ENCODE measurements at regions not wholly inside any gene's neighbourhood (a gene's known extent, or its start where the extent isn't known, plus 50 kb on each side); places are given as distances from the start of the nearest gene placed in this dataset.

DNA sequence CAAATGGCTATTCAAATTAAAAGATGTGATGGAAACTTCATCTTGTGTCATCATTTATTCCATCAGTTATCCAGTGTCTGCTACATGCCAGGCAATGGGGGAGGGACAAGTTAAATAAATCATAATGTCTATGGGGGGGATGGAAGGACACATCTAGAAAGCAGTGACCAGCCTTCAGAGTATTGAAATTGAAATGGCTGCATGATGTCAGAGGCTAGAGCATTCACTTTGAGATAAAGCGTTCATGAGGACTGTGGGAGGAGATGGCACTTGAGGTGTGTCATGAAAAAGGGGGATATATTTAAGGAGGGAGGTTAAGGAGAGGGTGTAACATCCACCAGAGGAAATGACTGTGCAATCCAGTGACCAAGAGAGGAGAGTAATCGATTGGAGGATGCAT lies 50.6 kb downstream of the SLIT2 start:
- H3K4me3 ChIP-seq = no peak overlapping the region
- no peaks in the 10 kb centered on the region for H3K27me3 ChIP-seq
- no peak for TF ChIP-seq POLR2A (IDR thresholded peaks at IDR 0.05)
- TF ChIP-seq EP300 (IDR thresholded peaks at IDR 0.05) = no peak
- no peak for TF ChIP-seq POLR2AphosphoS5 (IDR thresholded peaks at IDR 0.05)
- TF ChIP-seq, protein P1, sequence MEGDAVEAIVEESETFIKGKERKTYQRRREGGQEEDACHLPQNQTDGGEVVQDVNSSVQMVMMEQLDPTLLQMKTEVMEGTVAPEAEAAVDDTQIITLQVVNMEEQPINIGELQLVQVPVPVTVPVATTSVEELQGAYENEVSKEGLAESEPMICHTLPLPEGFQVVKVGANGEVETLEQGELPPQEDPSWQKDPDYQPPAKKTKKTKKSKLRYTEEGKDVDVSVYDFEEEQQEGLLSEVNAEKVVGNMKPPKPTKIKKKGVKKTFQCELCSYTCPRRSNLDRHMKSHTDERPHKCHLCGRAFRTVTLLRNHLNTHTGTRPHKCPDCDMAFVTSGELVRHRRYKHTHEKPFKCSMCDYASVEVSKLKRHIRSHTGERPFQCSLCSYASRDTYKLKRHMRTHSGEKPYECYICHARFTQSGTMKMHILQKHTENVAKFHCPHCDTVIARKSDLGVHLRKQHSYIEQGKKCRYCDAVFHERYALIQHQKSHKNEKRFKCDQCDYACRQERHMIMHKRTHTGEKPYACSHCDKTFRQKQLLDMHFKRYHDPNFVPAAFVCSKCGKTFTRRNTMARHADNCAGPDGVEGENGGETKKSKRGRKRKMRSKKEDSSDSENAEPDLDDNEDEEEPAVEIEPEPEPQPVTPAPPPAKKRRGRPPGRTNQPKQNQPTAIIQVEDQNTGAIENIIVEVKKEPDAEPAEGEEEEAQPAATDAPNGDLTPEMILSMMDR (IDR thresholded peaks at IDR 0.05) = no peak
- no peaks in the 10 kb centered on the region for H3K36me3 ChIP-seq
- H3K9me3 ChIP-seq = no peaks in the 10 kb centered on the region
- no peak for DNase-seq (ENCODE audit: low spot score in 2 of 2)
- H3K4me1 ChIP-seq = no peaks in the 10 kb centered on the region
- no peak overlapping the region for H3K27ac ChIP-seq
- 86% methylated on average over 2 of the region's 2 CpGs for WGBS

DNA sequence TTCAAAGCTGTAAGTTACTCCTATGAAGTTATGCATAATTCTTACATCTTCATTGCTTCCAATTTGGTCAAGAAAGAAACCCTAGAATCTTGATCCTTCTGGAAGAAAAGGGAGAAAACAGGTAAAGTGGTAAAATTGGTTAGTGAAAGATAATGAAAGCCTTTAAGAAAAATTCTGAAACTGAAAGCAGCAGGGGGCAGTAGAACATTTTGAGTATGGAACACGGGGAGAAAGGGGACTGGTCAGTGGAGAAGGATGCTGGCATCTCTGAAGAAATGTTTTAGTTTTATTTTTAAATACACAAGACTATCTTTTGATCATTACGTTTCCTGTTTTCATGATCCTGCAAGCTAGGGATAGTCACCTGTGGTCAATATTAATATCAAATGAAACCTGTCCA lies 54.3 kb downstream of the SLIT2 start:
- 57% methylated on average over 2 of the region's 2 CpGs for WGBS
- no peaks in the 10 kb centered on the region for H3K4me1 ChIP-seq
- DNase-seq (ENCODE audit: low spot score in 2 of 2) = no peak
- TF ChIP-seq POLR2A (IDR thresholded peaks at IDR 0.05) (no peak), EP300 (IDR thresholded peaks at IDR 0.05) (no peak), POLR2AphosphoS5 (IDR thresholded peaks at IDR 0.05) (no peak)
- TF ChIP-seq, protein P1 (IDR thresholded peaks at IDR 0.05) = no peak
- no peaks in the 10 kb centered on the region for H3K9me3 ChIP-seq
- no peaks in the 10 kb centered on the region for H3K36me3 ChIP-seq
- no peak overlapping the region for H3K27ac ChIP-seq
- H3K4me3 ChIP-seq = no peak overlapping the region
- H3K27me3 ChIP-seq = no peaks in the 10 kb centered on the region

DNA sequence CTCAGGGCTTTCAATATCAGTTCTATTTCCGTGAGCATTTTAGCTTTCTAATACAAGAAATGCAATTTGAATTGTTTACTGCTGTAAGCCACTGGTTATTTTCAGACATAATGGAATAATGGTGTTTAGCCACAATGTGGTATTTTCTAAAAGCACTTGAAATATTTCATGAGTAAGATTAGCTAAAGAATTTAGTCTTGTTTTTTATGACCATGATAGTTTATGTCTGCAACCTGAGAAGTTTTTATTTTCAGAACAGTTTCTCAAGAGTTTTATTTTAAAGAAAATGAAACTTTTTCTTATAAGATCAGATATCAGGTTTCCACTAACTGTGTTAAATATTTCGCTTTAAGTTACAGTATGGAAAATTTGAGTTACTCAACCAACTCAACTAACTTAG lies 60.2 kb downstream of the SLIT2 start:
- Histone ChIP-seq H3K4me3 (no peak overlapping the region), H3K36me3 (no peaks in the 10 kb centered on the region), H3K27ac (no peak overlapping the region), H3K27me3 (no peaks in the 10 kb centered on the region), H3K4me1 (no peaks in the 10 kb centered on the region), H3K9me3 (no peaks in the 10 kb centered on the region)
- TF ChIP-seq EP300 (IDR thresholded peaks at IDR 0.05) = no peak
- TF ChIP-seq, protein P1 (IDR thresholded peaks at IDR 0.05) = no peak
- WGBS = 85% methylated on average over 2 of the region's 2 CpGs
- no peak for DNase-seq (ENCODE audit: low spot score in 2 of 2)

DNA sequence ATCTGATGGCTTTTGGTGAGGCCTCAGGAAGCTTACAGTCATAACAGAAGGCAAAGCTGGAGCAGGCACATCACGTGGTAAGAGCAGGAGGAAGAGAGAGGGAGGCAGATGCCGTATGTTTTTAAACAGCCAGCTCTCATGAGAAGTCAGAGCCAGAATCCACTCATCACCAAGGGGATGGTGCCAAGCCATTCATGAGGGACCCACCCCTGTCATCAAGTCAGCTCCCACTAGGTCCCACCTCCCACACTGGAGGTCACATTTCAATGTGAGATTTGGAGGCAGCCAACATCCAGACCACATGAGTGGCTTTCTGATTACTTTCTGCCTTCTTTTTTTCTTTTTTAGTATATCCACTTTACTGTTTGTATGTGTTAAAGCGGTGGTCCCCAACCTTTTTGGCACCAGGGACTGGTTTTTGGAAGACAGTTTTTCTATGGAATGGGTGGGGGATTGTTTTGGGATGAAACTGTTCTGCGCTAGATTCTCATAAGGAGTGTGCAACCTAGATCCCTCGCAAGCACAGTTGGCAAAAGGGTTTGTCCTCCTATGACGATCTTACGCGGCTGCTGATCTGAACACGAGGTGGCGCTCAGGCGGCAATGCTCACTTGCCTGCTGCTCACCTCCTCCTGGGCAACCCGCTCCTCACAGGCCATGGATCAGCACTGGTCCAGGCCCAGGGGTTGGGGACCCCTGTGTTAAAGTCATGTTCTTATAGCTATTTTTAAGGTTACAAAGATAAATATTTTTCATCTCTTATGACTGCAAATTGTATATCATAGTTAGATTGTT lies 61.7 kb downstream of the SLIT2 start:
- TF ChIP-seq EP300 (IDR thresholded peaks at IDR 0.05) (no peak), POLR2AphosphoS5 (IDR thresholded peaks at IDR 0.05) (no peak), POLR2A (IDR thresholded peaks at IDR 0.05) (no peak)
- TF ChIP-seq, protein P1 (IDR thresholded peaks at IDR 0.05) = no peak
- H3K36me3 ChIP-seq = no peaks in the 10 kb centered on the region
- no peak overlapping the region for H3K27ac ChIP-seq
- H3K27me3 ChIP-seq = no peaks in the 10 kb centered on the region
- no peaks in the 10 kb centered on the region for H3K4me1 ChIP-seq
- 60% methylated on average over 12 of the region's 12 CpGs for WGBS
- H3K9me3 ChIP-seq = no peaks in the 10 kb centered on the region
- no peak for DNase-seq (ENCODE audit: low spot score in 2 of 2)
- H3K4me3 ChIP-seq = no peak overlapping the region

- H3K36me3 ChIP-seq = no peaks in the 10 kb centered on the region
- no peak overlapping the region for H3K4me3 ChIP-seq
- no peaks in the 10 kb centered on the region for H3K9me3 ChIP-seq
- WGBS = 70% methylated on average over 2 of the region's 2 CpGs
- no peaks in the 10 kb centered on the region for H3K4me1 ChIP-seq
- no peak for DNase-seq (ENCODE audit: low spot score in 2 of 2)
- H3K27ac ChIP-seq = no peak overlapping the region
- no peaks in the 10 kb centered on the region for H3K27me3 ChIP-seq
- no peak for TF ChIP-seq POLR2A (IDR thresholded peaks at IDR 0.05)
- no peak for TF ChIP-seq EP300 (IDR thresholded peaks at IDR 0.05)
- TF ChIP-seq POLR2AphosphoS5 (IDR thresholded peaks at IDR 0.05) = no peak
- TF ChIP-seq, protein P1 (IDR thresholded peaks at IDR 0.05) = no peak
These were observed 65.8 kb downstream of the SLIT2 start for GRCh38 chr4:20317424-20317985.

Data from suprapubic skin (tissue), 4 donors.